ENCODE measurements at regions not wholly inside any gene's neighbourhood (a gene's known extent, or its start where the extent isn't known, plus 50 kb on each side); places are given as distances from the start of the nearest gene placed in this dataset.

- DNase-seq: no peak
Measured at GRCh38 chr11:80365076-80365725, 924.4 kb upstream of the TENM4 start.

GRCh38 chr11:80362563-80363340 lies 921.9 kb upstream of the TENM4 start:
- DNase-seq: no peak

- DNase-seq: no peak
Measured at GRCh38 chr11:80355251-80355650, 914.4 kb upstream of the TENM4 start.

GRCh38 chr11:80350541-80350940 lies 909.7 kb upstream of the TENM4 start:
- DNase-seq: no peak

GRCh38 chr11:80349997-80350396 lies 909.2 kb upstream of the TENM4 start:
- DNase-seq: no peak

GRCh38 chr11:80346353-80347059 lies 905.7 kb upstream of the TENM4 start:
- no peak for DNase-seq

GRCh38 chr11:80343436-80343835 lies 902.6 kb upstream of the TENM4 start:
- no peak for DNase-seq

GRCh38 chr11:80338231-80338630 lies 897.4 kb upstream of the TENM4 start:
- no peak for DNase-seq

GRCh38 chr11:80331694-80332093 lies 890.9 kb upstream of the TENM4 start:
- DNase-seq: no peak

- no peak for DNase-seq
Measured at GRCh38 chr11:80330264-80330663, 889.4 kb upstream of the TENM4 start.

- DNase-seq: no peak
Measured at GRCh38 chr11:80328774-80329173, 887.9 kb upstream of the TENM4 start.

GRCh38 chr11:80327956-80328614 lies 887.3 kb upstream of the TENM4 start:
- DNase-seq: no peak

GRCh38 chr11:80321786-80322185 lies 881.0 kb upstream of the TENM4 start:
- DNase-seq: no peak

- no peak for DNase-seq
Measured at GRCh38 chr11:80320765-80321164, 879.9 kb upstream of the TENM4 start.

GRCh38 chr11:80320226-80320625 lies 879.4 kb upstream of the TENM4 start:
- DNase-seq: no peak

- no peak for DNase-seq
Measured at GRCh38 chr11:80317612-80318011, 876.8 kb upstream of the TENM4 start.

- no peak for DNase-seq
Measured at GRCh38 chr11:80315200-80315599, 874.4 kb upstream of the TENM4 start.

- DNase-seq: no peak
Measured at GRCh38 chr11:80309301-80309700, 868.5 kb upstream of the TENM4 start.

- no peak for DNase-seq
Measured at GRCh38 chr11:80307676-80308075, 866.8 kb upstream of the TENM4 start.

- no peak for DNase-seq
Measured at GRCh38 chr11:80297858-80298632, 857.2 kb upstream of the TENM4 start.

- no peak for DNase-seq
Measured at GRCh38 chr11:80293293-80293692, 852.5 kb upstream of the TENM4 start.

- DNase-seq: no peak
Measured at GRCh38 chr11:80284946-80285785, 844.3 kb upstream of the TENM4 start.
